RWPE2 (cell line): ENCODE measurements at regions not wholly inside any gene's neighbourhood (a gene's known extent, or its start where the extent isn't known, plus 50 kb on each side); places are given as distances from the start of the nearest gene placed in this dataset.

ENCODE experiments used
- ATAC-seq: fragments of 200-7000 bp; cut with Tn5 transposase; 3 replicates; pipeline ENCODE4 v1.9.1; 2021; ENCODE audit warnings: low read depth
- DNase-seq: peaks from one replicate; pipeline ENCODE4 v3.0.0-alpha.2; 2020; ENCODE audit warnings: low spot score
- H3K27ac ChIP-seq: fragments of 450-650 bp; 2 replicates; pipeline ENCODE4 v1.5.1; 2017; ENCODE audit warnings: mild to moderate bottlenecking; ENCODE audit not compliant: poor library complexity, severe bottlenecking
- H3K27me3 ChIP-seq: fragments of 250-450 bp; sonication (Bioruptor Pico); 2 replicates; pipeline ENCODE4 v1.5.1; 2021; ENCODE audit warnings: mild to moderate bottlenecking, moderate library complexity; ENCODE audit not compliant: insufficient read depth, poor library complexity, severe bottlenecking
- H3K36me3 ChIP-seq: fragments of 250-450 bp; sonication (Bioruptor Pico); 2 replicates; pipeline ENCODE4 v1.5.1; 2020; ENCODE audit warnings: low read depth, mild to moderate bottlenecking, moderate library complexity
- H3K4me1 ChIP-seq: fragments of 250-450 bp; sonication (Bioruptor Pico); 2 replicates; pipeline ENCODE4 v1.5.1; 2021; ENCODE audit warnings: mild to moderate bottlenecking, moderate library complexity; ENCODE audit not compliant: insufficient read depth, poor library complexity, severe bottlenecking
- H3K4me3 ChIP-seq: fragments of 250-450 bp; sonication (Bioruptor Pico); 2 replicates; pipeline ENCODE4 v1.5.1; 2021; ENCODE audit warnings: mild to moderate bottlenecking, moderate library complexity; ENCODE audit not compliant: severe bottlenecking
- H3K9me3 ChIP-seq: fragments of 250-450 bp; sonication (Bioruptor Pico); 2 replicates; pipeline ENCODE4 v1.5.1; 2021; ENCODE audit warnings: mild to moderate bottlenecking, moderate library complexity; ENCODE audit not compliant: severe bottlenecking
- CTCF ChIP-seq: fragments of 450-650 bp; IDR thresholded peaks from one replicate; pipeline ENCODE4 v1.5.1; 2017; ENCODE audit warnings: mild to moderate bottlenecking, moderate library complexity; ENCODE audit not compliant: poor library complexity, severe bottlenecking

- Histone ChIP-seq H3K4me3 (no peak overlapping the region), H3K36me3 (no peaks in the 10 kb centered on the region), H3K4me1 (no peaks in the 10 kb centered on the region), H3K27me3 (no peaks in the 10 kb centered on the region), H3K9me3 (no peaks in the 10 kb centered on the region), H3K27ac (no peak overlapping the region)
- DNase-seq, result no peak
- ATAC-seq, result peak; percentile 44; the same call in 1 of the 3 replicates
- TF ChIP-seq CTCF, result no peak
These were observed 192.7 kb downstream of the TENT4A start for GRCh38 chr5:6905883-6906282.

- Histone ChIP-seq H3K27me3 (peaks cover 4% of the 10 kb centered on the region), H3K36me3 (no peaks in the 10 kb centered on the region), H3K4me1 (no peaks in the 10 kb centered on the region), H3K4me3 (no peak overlapping the region), H3K9me3 (no peaks in the 10 kb centered on the region), H3K27ac (no peak overlapping the region)
- ATAC-seq (no peak), DNase-seq (no peak)
- no peak for TF ChIP-seq CTCF
These were observed 194.2 kb downstream of the TENT4A start for GRCh38 chr5:6907320-6907918.

DNA sequence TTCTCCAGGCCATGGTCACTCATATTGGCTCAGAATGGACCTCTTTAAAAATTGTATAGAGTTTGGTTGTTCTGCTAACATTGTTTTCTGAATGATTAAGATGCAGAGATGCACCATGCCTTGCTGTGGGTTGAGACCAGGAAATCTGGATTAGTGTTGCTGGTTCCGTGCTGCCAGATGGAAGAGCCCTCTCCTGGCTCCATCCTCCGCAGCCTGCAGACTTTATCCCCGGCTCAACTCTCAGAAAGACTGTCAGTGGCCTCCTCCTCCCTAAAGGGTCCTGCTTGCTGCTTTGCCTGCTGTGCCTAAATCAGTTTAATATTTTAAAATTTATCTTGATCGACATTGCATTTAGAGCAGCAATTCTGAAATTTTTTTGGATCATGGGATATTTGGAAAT lies 196.7 kb downstream of the TENT4A start:
- peaks cover 5% of the 10 kb centered on the region for H3K27me3 ChIP-seq
- no peak for DNase-seq
- no peaks in the 10 kb centered on the region for H3K36me3 ChIP-seq
- H3K9me3 ChIP-seq, result no peaks in the 10 kb centered on the region
- ATAC-seq, result no peak
- no peak for TF ChIP-seq CTCF
- H3K4me1 ChIP-seq, result no peaks in the 10 kb centered on the region
- no peak overlapping the region for H3K4me3 ChIP-seq
- H3K27ac ChIP-seq, result no peak overlapping the region

GRCh38 chr5:6910950-6911349 lies 197.7 kb downstream of the TENT4A start:
- H3K27ac ChIP-seq, result no peak overlapping the region
- H3K27me3 ChIP-seq, result peaks cover 5% of the 10 kb centered on the region
- no peak overlapping the region for H3K4me3 ChIP-seq
- H3K9me3 ChIP-seq, result no peaks in the 10 kb centered on the region
- H3K4me1 ChIP-seq, result no peaks in the 10 kb centered on the region
- ATAC-seq, result no peak
- TF ChIP-seq CTCF, result no peak
- no peaks in the 10 kb centered on the region for H3K36me3 ChIP-seq
- DNase-seq, result no peak

DNA sequence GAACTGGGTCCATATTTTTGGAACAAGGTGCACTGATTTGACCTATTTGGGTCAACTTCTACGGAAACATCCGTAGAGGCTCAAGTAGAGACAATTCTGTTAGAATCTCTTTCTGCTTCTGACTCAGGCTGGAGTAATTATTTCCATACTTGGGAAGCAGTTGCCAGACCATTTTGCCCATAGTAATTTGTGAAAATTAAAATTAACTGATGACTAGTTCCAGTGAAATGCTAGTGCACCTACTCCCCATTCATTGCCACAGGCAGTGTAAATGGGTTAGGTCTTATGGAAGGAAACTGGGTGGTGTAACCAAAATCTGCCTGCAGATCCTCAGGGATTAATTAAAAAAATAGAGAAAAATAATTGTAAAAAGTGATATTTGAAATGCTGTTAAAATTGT lies 201.1 kb downstream of the TENT4A start:
- Histone ChIP-seq H3K4me3 (no peak overlapping the region), H3K36me3 (no peaks in the 10 kb centered on the region), H3K27ac (no peak overlapping the region), H3K27me3 (peaks cover 7% of the 10 kb centered on the region), H3K4me1 (no peaks in the 10 kb centered on the region), H3K9me3 (no peaks in the 10 kb centered on the region)
- DNase-seq (no peak), ATAC-seq (no peak)
- no peak for TF ChIP-seq CTCF
